Kidney capillary endothelial cell (primary cell): ENCODE measurements at regions not wholly inside any gene's neighbourhood (a gene's known extent, or its start where the extent isn't known, plus 50 kb on each side); places are given as distances from the start of the nearest gene placed in this dataset.
"Not testable (repeated sequence)": the region's sequence is repeated elsewhere in the genome, so short reads cannot be mapped to it uniquely, and the experiment has no call there.

ENCODE experiments used
- DNase-seq: peaks from one replicate; pipeline ENCODE4 v3.0.0-alpha.2; 2018; ENCODE audit warnings: low spot score

GRCh38 chr18:59038295-59039039, 101.2 kb upstream of the SEC11C start:
- no peak for DNase-seq

DNA sequence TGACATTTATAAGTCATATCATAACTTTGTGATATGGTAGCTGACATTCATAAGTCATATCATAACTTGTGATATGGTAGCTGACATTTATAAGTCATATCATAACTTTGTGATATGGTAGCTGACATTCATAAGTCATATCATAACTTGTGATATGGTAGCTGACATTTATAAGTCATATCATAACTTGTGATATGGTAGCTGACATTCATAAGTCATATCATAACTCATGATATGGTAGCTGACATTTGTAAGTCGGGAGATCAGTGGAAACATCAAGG, 100.7 kb upstream of the SEC11C start:
- not testable (repeated sequence) for DNase-seq

- DNase-seq: no peak
Observed at GRCh38 chr18:59039449-59039848, 100.2 kb upstream of the SEC11C start.

DNA sequence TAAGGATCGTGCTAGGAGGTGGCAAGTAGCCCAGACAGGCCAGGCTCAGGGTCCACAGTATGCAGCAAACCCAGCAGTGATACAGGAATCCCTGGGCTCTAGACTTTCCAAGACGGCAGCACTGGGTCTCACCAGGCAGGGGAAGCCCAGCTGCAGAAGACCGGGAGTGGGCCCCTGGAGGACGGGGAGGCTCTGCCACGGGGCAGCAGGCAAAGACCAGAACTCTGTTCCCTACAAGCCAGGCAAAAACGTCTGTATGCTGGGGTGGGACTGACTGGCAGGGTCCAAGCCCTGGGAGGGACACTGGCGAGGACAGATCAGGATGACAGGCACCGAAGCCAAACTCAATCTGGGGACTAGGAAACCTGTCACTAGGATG, 98.9 kb upstream of the SEC11C start:
- DNase-seq: no peak

DNA sequence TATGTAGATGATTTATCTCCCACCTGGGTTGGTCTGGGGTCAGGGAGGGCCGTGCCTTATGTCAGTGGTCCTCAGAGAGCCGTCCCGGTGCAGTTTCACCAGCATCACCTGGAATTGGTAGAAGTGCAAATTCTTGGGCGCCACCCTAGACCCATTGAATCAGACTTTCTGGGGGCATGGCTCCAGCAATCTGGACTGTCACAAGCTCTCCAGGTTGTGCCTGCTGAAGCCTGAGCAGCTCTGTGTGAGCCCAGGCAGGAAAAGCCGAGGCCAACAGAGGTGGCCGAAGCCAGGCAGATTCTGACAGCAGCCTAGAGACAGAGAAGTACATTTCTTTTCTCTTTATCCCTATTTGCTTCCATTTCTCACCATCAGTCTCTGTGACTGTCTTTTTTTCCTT, 98.4 kb upstream of the SEC11C start:
- no peak for DNase-seq

GRCh38 chr18:59041819-59042815, 97.6 kb upstream of the SEC11C start:
- peak; percentile 14 for DNase-seq

DNA sequence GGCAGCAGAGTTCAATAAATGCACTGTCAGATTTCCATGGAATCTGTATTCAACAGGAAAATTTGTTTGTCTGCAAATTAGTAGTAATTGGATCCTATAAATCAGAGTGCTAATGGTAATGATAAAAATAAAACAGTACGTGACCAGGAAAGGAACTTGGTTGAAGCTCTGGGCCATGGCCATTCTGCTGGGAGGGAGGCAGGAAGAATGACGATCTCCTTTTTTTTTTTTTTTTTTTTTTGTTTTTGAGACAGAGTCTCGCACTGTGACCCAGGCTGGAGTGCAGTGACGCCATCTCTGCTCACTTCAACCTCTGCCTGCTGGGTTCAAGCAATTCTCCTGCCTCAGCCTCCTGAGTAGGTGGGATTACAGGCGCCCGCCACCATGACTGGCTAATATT, 94.8 kb upstream of the SEC11C start:
- DNase-seq: no peak

DNA sequence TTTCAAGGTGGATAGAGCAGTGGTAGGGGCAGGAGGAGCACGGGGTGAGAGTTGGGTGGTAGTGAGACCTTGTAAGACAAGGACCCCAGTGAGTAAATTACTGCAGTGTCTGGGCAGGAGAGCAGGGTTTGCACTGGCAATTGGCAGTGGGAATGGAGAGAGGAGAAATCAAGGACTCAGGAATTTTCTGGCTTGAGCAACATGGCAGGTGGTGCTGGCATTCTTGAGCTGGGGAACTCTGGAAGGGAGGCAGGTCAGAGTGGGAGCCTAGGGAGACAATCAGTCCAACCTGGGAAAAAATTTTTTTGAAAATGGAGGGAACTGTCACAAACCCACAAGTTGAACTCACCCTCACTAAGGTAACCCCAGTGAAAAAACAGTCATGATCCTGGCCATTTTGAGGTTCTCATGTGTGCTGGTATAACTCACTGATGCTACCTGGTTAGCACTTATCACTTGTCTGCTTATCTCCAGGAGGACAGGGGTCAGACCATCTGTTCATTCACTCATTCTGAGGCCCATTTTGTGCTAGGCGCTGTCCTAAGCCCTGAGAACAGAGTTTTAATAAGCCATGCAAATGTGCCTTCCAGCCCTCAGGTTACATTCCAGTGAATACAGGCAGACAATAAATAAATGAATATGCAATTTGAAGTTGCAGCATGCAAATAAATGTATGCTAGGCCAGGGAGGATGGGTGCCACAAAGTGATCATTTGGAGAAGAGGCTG, 92.2 kb upstream of the SEC11C start:
- no peak for DNase-seq

GRCh38 chr18:59048048-59048363, 91.7 kb upstream of the SEC11C start:
- DNase-seq: no peak

- no peak for DNase-seq
Observed at GRCh38 chr18:59048378-59048777, 91.3 kb upstream of the SEC11C start.

DNA sequence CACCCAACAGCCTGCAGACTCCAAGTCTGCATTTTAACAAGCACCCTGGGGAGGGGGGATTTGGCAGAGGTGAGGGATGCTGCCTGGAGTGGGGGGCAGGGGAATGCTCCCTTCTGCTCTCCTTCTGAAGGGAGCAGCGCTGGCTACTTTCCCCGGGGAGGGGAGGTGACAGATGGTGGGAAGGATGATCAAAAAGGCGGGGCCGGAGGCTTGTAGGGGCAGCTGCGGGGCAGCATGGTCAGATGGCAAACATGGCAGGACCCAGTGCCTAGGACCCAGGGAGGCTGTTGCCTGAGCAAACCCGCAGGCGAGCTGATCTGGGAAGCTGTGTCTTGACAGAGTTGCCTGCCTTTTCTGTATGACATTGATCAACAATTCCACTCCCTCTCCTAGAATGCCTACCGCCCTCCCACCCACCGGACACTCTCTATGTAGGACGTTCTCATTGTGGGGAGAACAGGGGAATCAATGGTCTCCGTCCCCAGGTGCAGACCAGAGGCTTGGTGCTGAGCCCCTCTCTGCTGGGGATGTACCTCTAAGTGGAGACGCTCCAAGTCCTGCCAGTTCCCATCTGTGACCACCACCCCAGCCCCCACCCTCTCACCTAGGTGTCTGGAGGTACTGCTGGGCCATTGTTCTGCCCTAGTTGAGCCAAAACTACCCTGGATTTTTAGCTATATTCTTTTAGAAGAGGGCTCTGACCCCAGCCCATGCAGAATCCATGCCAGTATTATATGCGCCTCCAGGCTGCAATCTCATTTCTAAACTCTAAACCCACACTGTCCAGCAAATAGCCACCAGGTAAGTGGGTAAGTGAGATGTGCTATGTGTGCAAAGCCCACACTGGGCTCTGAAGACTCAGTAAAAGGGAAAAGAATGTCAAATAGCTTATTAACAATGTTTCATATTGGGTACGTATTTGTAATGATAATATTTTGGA, 89.7 kb upstream of the SEC11C start:
- no peak for DNase-seq

- DNase-seq: no peak
Observed at GRCh38 chr18:59050661-59051057, 89.0 kb upstream of the SEC11C start.

DNA sequence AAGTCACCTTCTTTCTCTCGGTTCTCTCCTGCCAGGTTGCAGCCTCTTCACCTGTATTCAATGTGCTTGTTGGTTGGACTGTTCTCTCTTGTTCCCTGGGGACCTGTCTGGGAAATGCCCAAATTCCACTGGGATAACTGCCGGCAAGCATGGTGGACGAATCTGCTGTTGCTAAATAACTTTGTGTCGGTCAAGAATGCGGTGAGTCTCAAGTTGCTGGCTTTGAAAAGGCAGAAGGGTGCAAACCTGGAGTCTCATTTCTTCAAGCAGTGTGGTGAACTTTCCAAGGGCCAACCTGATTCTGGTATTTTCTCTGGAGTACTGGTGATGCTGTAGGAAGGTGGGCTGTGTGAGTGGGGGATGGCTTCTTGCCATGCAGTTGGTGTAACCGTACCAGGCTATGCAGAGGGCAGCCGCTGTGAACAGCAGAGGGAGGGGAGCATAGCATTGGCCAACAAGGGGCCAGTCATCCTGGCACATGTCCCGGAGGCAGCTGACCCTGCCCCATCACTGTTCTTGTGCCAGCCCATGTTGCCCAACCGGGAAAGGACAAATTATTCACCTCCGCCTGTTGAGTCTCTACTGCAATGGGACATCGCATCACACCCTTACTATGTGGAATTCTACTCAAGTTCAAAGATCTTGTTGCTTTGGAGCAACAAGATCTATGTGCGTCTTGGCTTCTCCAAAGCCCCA, 88.1 kb upstream of the SEC11C start:
- DNase-seq: no peak

GRCh38 chr18:59052965-59053820, 86.5 kb upstream of the SEC11C start:
- no peak for DNase-seq

DNA sequence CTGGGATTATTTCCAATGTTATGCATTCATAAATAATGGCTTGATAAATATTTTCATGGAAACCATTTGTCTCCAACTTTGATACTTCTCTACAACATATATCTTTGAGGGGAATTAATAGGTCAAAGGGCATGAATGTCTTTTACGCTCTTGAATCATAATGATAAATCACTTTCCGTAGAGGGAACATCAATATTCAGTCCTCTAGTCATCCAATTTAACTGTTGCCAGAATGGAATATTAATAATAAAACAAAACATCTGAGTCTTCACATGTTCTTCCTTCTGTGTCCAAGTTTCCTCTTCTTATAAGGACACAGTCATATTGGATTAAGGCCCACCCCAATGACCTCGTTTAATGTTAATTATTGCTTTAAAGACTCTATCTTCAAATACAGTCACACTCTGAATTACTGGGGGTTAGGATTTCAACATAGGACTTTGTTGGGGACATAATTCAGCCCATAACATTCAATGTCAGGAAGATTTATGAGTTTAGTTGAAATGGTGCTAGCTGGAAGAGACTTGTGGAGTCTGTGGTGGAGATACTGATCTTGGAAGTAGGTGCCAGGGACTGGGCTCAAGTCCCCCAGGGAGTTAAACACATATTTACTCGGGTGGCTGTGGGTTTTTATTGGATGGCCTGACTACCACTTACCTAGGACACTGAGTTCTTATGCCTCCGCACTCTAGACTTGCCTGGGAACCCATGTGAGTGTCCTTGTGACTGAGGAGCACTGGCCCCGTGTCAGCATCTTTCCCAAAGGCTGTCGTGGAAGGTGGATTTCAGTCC, 85.0 kb upstream of the SEC11C start:
- no peak for DNase-seq

DNA sequence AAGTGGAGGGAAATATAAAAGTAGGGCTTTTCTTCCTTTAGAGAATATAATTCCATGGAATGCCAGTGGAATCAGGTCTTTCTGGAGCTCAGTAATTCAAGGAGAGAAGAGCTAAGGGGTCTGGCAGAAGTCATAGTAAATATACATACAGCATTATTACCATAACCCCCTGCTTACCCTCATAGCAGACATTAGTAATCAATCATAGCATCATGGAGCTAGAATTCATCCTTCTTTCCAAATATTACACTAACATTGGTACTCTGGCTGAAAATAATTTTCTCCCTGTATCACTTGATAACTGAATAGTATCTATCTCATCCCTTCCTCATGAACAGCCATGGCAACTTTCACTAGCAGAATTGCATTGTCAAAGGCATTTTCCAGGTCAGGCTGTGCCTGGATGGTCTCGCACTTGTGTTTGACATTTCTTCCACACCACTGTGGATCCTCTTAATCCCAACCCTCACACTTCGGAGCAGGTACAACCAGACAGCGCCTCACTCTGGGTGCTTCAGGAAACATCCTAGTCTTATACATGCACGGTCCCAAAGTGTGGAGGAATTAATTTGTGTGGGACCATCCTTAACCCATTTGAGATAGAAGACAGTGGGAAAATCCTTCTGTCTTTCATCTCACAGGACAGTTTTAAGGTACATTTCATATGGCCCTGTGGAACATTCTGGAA, 84.2 kb upstream of the SEC11C start:
- DNase-seq: no peak

GRCh38 chr18:59056706-59057492, 82.8 kb upstream of the SEC11C start:
- DNase-seq: peak; percentile 47

- no peak for DNase-seq
Observed at GRCh38 chr18:59057493-59057795, 82.2 kb upstream of the SEC11C start.
